ENCODE measurements at regions not wholly inside any gene's neighbourhood (a gene's known extent, or its start where the extent isn't known, plus 50 kb on each side); places are given as distances from the start of the nearest gene placed in this dataset.

GRCh38 chr5:28408651-28409050 is 1370.3 kb upstream of the CDH9 start:
- no peak for TF ChIP-seq CTCF (IDR thresholded peaks at IDR 0.05)
- no peak for TF ChIP-seq POLR2A (IDR thresholded peaks at IDR 0.05)
- TF ChIP-seq POLR2AphosphoS5 (IDR thresholded peaks at IDR 0.05; ENCODE audit: insufficient read depth in 1 of 2, low read depth in 1 of 2): no peak
- Histone ChIP-seq H3K9me3 (no peaks in the 10 kb centered on the region), H3K4me1 (no peaks in the 10 kb centered on the region), H3K27ac (no peak overlapping the region), H3K4me3 (no peak overlapping the region), H3K27me3 (no peaks in the 10 kb centered on the region), H3K36me3 (no peaks in the 10 kb centered on the region)
- no peak for DNase-seq (ENCODE audit: extremely low spot score in 2 of 2)
- intact Hi-C loops (cut with DNase I): no loop called here

- intact Hi-C loops (cut with DNase I): no loop called here
- Histone ChIP-seq H3K27me3 (no peaks in the 10 kb centered on the region), H3K27ac (no peak overlapping the region), H3K36me3 (no peaks in the 10 kb centered on the region), H3K9me3 (no peaks in the 10 kb centered on the region), H3K4me3 (no peak overlapping the region), H3K4me1 (no peaks in the 10 kb centered on the region)
- TF ChIP-seq CTCF (IDR thresholded peaks at IDR 0.05) (no peak), POLR2A (IDR thresholded peaks at IDR 0.05) (no peak), POLR2AphosphoS5 (IDR thresholded peaks at IDR 0.05; ENCODE audit: insufficient read depth in 1 of 2, low read depth in 1 of 2) (no peak)
- no peak for DNase-seq (ENCODE audit: extremely low spot score in 2 of 2)
Measured at GRCh38 chr5:28408186-28408585, 1369.8 kb upstream of the CDH9 start.

GRCh38 chr5:28404363-28405071 is 1366.1 kb upstream of the CDH9 start:
- intact Hi-C loops (cut with DNase I): no loop called here
- no peaks in the 10 kb centered on the region for H3K4me1 ChIP-seq
- no peak overlapping the region for H3K27ac ChIP-seq
- no peak overlapping the region for H3K4me3 ChIP-seq
- no peak for DNase-seq (ENCODE audit: extremely low spot score in 2 of 2)
- H3K36me3 ChIP-seq: no peaks in the 10 kb centered on the region
- H3K27me3 ChIP-seq: no peaks in the 10 kb centered on the region
- H3K9me3 ChIP-seq: no peaks in the 10 kb centered on the region
- no peak for TF ChIP-seq CTCF (IDR thresholded peaks at IDR 0.05)
- no peak for TF ChIP-seq POLR2A (IDR thresholded peaks at IDR 0.05)
- TF ChIP-seq POLR2AphosphoS5 (IDR thresholded peaks at IDR 0.05; ENCODE audit: insufficient read depth in 1 of 2, low read depth in 1 of 2): no peak

- H3K27ac ChIP-seq: no peak overlapping the region
- no peaks in the 10 kb centered on the region for H3K4me1 ChIP-seq
- no peaks in the 10 kb centered on the region for H3K27me3 ChIP-seq
- H3K36me3 ChIP-seq: no peaks in the 10 kb centered on the region
- no peaks in the 10 kb centered on the region for H3K9me3 ChIP-seq
- TF ChIP-seq POLR2A (IDR thresholded peaks at IDR 0.05) (no peak), CTCF (IDR thresholded peaks at IDR 0.05) (no peak), POLR2AphosphoS5 (IDR thresholded peaks at IDR 0.05; ENCODE audit: insufficient read depth in 1 of 2, low read depth in 1 of 2) (no peak)
- intact Hi-C loops (cut with DNase I): no loop called here
- no peak for DNase-seq (ENCODE audit: extremely low spot score in 2 of 2)
- H3K4me3 ChIP-seq: no peak overlapping the region
Measured at GRCh38 chr5:28403846-28404245, 1365.5 kb upstream of the CDH9 start.

- intact Hi-C loops (cut with DNase I): no loop called here
- Histone ChIP-seq H3K36me3 (no peaks in the 10 kb centered on the region), H3K9me3 (no peaks in the 10 kb centered on the region), H3K27ac (no peak overlapping the region), H3K4me1 (no peaks in the 10 kb centered on the region), H3K27me3 (no peaks in the 10 kb centered on the region), H3K4me3 (no peak overlapping the region)
- no peak for TF ChIP-seq CTCF (IDR thresholded peaks at IDR 0.05)
- no peak for TF ChIP-seq POLR2A (IDR thresholded peaks at IDR 0.05)
- TF ChIP-seq POLR2AphosphoS5 (IDR thresholded peaks at IDR 0.05; ENCODE audit: insufficient read depth in 1 of 2, low read depth in 1 of 2): no peak
- no peak for DNase-seq (ENCODE audit: extremely low spot score in 2 of 2)
Measured at GRCh38 chr5:28402590-28403301, 1364.4 kb upstream of the CDH9 start.
